ENCODE measurements at regions not wholly inside any gene's neighbourhood (a gene's known extent, or its start where the extent isn't known, plus 50 kb on each side); places are given as distances from the start of the nearest gene placed in this dataset.

GRCh38 chr4:138890891-138891570 is 124.5 kb upstream of the NOCT start:
- no peaks in the 10 kb centered on the region for H3K4me1 ChIP-seq
- ATAC-seq (no peak), DNase-seq (no peak)
- H3K36me3 ChIP-seq (replicated peaks in 1 of 2; ENCODE audit: insufficient read depth in 1 of 2, low read depth in 2 of 2), result no peaks in the 10 kb centered on the region
- H3K9me3 ChIP-seq, result no peaks in the 10 kb centered on the region
- H3K4me3 ChIP-seq, result no peak overlapping the region
- TF ChIP-seq POLR2A (IDR thresholded peaks at IDR 0.05), result no peak
- no peak for TF ChIP-seq CTCF (IDR thresholded peaks at IDR 0.05)
- WGBS, 2 donors, result 57 to 64% methylated on average over 14 of the region's 14 CpGs
- no peak overlapping the region for H3K27ac ChIP-seq
- no peaks in the 10 kb centered on the region for H3K27me3 ChIP-seq
- intact Hi-C loops (cut with DNase I), result no loop called here

GRCh38 chr4:138889216-138889615 is 126.4 kb upstream of the NOCT start:
- Histone ChIP-seq H3K4me1 (no peaks in the 10 kb centered on the region), H3K36me3 (replicated peaks in 1 of 2; ENCODE audit: insufficient read depth in 1 of 2, low read depth in 2 of 2) (no peaks in the 10 kb centered on the region), H3K4me3 (no peak overlapping the region), H3K9me3 (no peaks in the 10 kb centered on the region), H3K27me3 (no peaks in the 10 kb centered on the region), H3K27ac (no peak overlapping the region)
- DNase-seq (no peak), ATAC-seq (no peak)
- TF ChIP-seq POLR2A (IDR thresholded peaks at IDR 0.05) (no peak), CTCF (IDR thresholded peaks at IDR 0.05) (no peak)
- WGBS, 2 donors, result 78 to 83% methylated on average over 3 of the region's 3 CpGs
- intact Hi-C loops (cut with DNase I), result no loop called here

- ATAC-seq, result no peak
- intact Hi-C loops (cut with DNase I), result no loop called here
- 89 to 90% methylated on average over 6 of the region's 6 CpGs for WGBS, 2 donors
These were observed 127.8 kb upstream of the NOCT start for GRCh38 chr4:138887741-138888140.

GRCh38 chr4:138887341-138887740 is 128.2 kb upstream of the NOCT start:
- Histone ChIP-seq H3K27ac (no peak overlapping the region), H3K9me3 (no peaks in the 10 kb centered on the region), H3K4me1 (no peaks in the 10 kb centered on the region), H3K27me3 (no peaks in the 10 kb centered on the region), H3K4me3 (no peak overlapping the region), H3K36me3 (replicated peaks in 1 of 2; ENCODE audit: insufficient read depth in 1 of 2, low read depth in 2 of 2) (no peaks in the 10 kb centered on the region)
- DNase-seq (no peak), ATAC-seq (no peak)
- intact Hi-C loops (cut with DNase I), result no loop called here
- 95 to 98% methylated on average over 4 of the region's 4 CpGs for WGBS, 2 donors
- TF ChIP-seq CTCF (IDR thresholded peaks at IDR 0.05) (no peak), POLR2A (IDR thresholded peaks at IDR 0.05) (no peak)

More at GRCh38 chr4:138887741-138888140, 127.8 kb upstream of the NOCT start:
- no peaks in the 10 kb centered on the region for H3K27me3 ChIP-seq
- no peaks in the 10 kb centered on the region for H3K4me1 ChIP-seq
- H3K36me3 ChIP-seq (replicated peaks in 1 of 2; ENCODE audit: insufficient read depth in 1 of 2, low read depth in 2 of 2), result no peaks in the 10 kb centered on the region
- DNase-seq, result no peak
- TF ChIP-seq CTCF (IDR thresholded peaks at IDR 0.05) (no peak), POLR2A (IDR thresholded peaks at IDR 0.05) (no peak)
- no peaks in the 10 kb centered on the region for H3K9me3 ChIP-seq
- no peak overlapping the region for H3K4me3 ChIP-seq
- no peak overlapping the region for H3K27ac ChIP-seq

GRCh38 chr4:138879757-138880156 is 135.8 kb upstream of the NOCT start:
- no peaks in the 10 kb centered on the region for H3K9me3 ChIP-seq
- intact Hi-C loops (cut with DNase I), result no loop called here
- TF ChIP-seq POLR2A (IDR thresholded peaks at IDR 0.05) (no peak), CTCF (IDR thresholded peaks at IDR 0.05) (no peak)
- H3K4me3 ChIP-seq, result no peak overlapping the region
- H3K36me3 ChIP-seq (replicated peaks in 1 of 2; ENCODE audit: insufficient read depth in 1 of 2, low read depth in 2 of 2), result no peaks in the 10 kb centered on the region
- no peak overlapping the region for H3K27ac ChIP-seq
- DNase-seq (no peak), ATAC-seq (no peak)
- no peaks in the 10 kb centered on the region for H3K4me1 ChIP-seq
- no peaks in the 10 kb centered on the region for H3K27me3 ChIP-seq
- 80 to 86% methylated on average over 3 of the region's 3 CpGs for WGBS, 2 donors
